IPS-18c (cell line): ENCODE measurements at regions not wholly inside any gene's neighbourhood (a gene's known extent, or its start where the extent isn't known, plus 50 kb on each side); places are given as distances from the start of the nearest gene placed in this dataset.

Source experiments
- H3K4me3 ChIP-seq: 2 replicates; pipeline ENCODE4 v1.7.0; 2013; ENCODE audit warnings: low read depth, mild to moderate bottlenecking, low read length, moderate library complexity; ENCODE audit not compliant: insufficient read depth
- H3K9me3 ChIP-seq: one replicate; pipeline ENCODE4 v1.6.1; 2013; ENCODE audit warnings: mild to moderate bottlenecking, low read length, moderate library complexity; ENCODE audit not compliant: control insufficient read depth, insufficient read depth

- Histone ChIP-seq H3K4me3 (no peak overlapping the region), H3K9me3 (no peaks in the 10 kb centered on the region)
Measured at GRCh38 chr17:71656964-71657858, 463.6 kb upstream of the SOX9 start.

GRCh38 chr17:71658996-71659395, 461.8 kb upstream of the SOX9 start:
- no peaks in the 10 kb centered on the region for H3K9me3 ChIP-seq
- no peak overlapping the region for H3K4me3 ChIP-seq

- Histone ChIP-seq H3K4me3 (no peak overlapping the region), H3K9me3 (no peaks in the 10 kb centered on the region)
Measured at GRCh38 chr17:71664861-71665260, 456.0 kb upstream of the SOX9 start.

DNA sequence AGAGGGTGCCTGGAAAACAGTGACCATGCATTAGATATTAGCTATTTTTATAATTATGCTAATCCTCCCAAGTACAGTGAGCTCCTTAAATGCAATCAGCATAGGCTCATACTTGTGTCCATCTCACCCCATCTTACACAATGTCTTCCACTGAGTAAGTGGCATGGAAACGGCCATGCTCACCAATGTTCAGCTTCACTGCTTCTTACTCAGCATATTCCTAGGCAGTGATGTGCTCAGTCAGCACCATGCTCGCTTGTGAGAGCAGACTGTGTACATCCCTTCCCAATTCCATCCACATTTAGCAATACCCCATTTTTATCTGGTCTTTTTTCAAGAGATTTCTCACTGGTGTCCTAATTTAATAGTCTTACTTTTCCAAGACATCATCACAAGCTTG, 454.8 kb upstream of the SOX9 start:
- H3K4me3 ChIP-seq: no peak overlapping the region
- H3K9me3 ChIP-seq: no peaks in the 10 kb centered on the region

DNA sequence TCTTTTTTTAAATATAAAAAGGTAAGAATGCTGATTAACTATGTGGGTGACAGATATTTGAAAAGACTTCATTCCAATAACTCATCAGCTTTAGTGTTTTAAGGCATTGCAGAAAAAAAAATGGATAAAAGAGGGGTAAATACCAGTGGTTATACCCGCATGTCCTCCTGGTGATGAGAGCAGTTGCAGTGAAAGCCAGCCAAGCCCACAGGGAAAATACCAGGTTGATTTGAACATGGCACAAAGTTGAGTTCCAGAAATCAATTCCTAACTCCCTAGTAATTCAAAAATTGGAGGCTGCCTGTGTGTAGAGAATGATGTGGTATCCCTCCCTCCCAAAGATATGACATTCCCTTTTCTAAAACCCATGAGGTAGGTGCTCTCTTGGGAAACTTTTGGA, 453.2 kb upstream of the SOX9 start:
- no peak overlapping the region for H3K4me3 ChIP-seq
- no peaks in the 10 kb centered on the region for H3K9me3 ChIP-seq

GRCh38 chr17:71668807-71669206, 452.0 kb upstream of the SOX9 start:
- no peak overlapping the region for H3K4me3 ChIP-seq
- no peaks in the 10 kb centered on the region for H3K9me3 ChIP-seq

DNA sequence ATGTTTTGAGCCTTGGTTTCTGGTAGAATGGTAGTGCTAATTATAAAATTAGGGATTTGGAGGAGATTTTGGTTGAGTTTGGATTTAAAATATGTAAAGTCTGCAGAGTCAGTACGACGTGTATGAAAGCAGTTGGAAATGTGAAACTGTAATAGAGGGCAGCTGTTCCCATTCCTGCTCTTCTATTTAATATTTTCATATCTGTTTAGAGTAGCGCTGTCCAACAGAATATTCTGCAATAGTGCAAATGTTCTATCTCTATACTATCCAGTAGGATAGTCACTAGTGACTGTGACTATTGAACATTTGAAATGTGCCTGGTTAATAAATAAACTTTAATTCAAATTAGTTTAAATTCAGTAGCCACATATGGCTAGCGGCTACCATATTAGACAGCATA, 443.4 kb upstream of the SOX9 start:
- H3K4me3 ChIP-seq: no peak overlapping the region
- no peaks in the 10 kb centered on the region for H3K9me3 ChIP-seq

DNA sequence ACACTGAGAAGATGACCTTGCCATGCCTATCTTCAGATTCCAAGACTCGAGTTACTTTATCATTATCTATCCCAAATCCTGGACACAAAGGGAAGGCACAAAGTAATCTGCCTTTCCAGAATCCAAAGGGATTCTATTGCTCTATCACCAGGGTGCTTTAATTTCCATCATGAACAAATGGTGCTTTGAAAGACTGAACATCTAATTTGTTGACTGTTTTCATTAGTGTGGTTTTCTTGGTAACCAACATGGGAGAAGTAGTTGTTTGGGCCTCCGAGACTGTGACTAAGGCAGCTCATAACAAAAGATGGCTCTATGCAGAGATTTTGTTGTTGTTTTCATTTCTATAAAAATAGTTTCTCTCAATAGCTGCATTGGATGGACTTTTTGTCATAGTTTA, 441.0 kb upstream of the SOX9 start:
- Histone ChIP-seq H3K4me3 (no peak overlapping the region), H3K9me3 (no peaks in the 10 kb centered on the region)

DNA sequence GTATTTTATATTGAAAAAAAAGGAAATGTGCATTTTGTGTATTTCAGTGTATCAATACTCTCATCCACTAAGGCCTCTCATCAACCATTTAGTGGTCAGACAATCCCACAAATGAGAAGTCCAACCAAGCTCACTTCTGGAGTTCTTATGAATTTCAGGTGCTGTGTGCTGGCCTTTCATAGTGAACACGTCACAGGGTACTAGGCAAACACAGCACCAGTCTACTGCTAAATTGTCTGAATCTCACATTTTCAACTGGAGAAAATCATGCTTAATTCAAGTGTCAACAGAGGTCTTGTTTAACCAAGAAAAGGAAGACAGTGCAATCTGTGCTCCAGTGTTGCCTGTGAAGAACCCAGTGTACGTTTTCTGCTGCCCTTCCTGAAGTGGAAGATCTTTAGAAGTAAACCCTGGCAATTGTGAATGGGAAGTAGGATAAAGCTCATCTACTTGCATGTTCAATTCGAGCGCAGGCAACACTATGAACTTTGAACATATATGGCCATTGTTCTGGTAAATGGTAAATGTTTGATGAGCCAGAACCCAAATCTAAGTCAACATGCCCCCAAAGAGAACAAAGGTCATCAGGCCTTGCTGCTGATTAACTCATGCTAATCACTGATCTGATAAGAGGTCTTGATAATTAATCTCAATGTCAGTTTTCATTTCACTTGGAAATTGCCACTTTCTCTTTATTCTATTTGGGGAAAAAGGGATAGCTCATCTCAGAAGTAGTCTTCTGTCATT, 439.2 kb upstream of the SOX9 start:
- H3K9me3 ChIP-seq: no peaks in the 10 kb centered on the region
- no peak overlapping the region for H3K4me3 ChIP-seq

- no peak overlapping the region for H3K4me3 ChIP-seq
Measured at GRCh38 chr17:71682174-71682494, 438.7 kb upstream of the SOX9 start.

GRCh38 chr17:71689782-71690181, 431.0 kb upstream of the SOX9 start:
- H3K4me3 ChIP-seq: no peak overlapping the region

More at GRCh38 chr17:71682174-71682494, 438.7 kb upstream of the SOX9 start:
- H3K9me3 ChIP-seq: no peaks in the 10 kb centered on the region

DNA sequence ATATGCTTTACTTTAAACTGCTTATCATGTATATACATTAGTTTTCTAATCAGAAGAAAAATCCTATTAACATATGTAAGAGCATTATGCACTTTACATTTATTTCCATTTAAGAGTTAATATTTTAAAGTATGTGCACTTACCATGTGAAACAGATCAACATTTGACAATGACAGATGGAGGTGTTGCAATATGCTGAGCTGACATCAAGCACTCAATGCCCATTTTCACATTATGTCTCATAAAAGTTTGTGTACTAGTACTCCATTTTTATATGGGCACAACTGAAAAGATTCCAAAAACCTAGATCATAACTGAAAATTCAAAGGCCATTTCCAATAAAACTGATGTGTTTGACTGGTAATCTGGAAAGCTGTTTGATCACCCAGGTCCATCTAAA, 420.9 kb upstream of the SOX9 start:
- Histone ChIP-seq H3K4me3 (no peak overlapping the region), H3K9me3 (no peaks in the 10 kb centered on the region)

More at GRCh38 chr17:71689782-71690181, 431.0 kb upstream of the SOX9 start:
- no peaks in the 10 kb centered on the region for H3K9me3 ChIP-seq

DNA sequence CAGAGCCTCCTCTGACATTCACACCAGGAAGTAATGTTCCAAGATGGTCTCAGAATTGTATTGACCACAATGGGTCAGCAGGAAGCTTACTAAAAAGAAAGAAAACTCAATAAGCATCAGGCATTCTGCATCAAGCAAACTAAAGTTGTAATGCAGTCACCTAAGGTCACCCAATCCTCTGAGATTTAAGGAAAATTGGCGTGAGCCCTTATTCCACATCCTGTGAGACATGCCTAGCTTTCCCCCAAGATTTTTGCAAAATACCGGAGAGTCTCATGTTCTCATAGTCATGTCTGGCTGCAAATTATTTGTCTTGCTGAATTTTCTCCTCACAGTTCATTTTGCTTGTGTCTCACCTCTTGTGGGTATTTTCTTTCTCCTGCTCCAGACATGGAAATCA, 417.1 kb upstream of the SOX9 start:
- Histone ChIP-seq H3K4me3 (no peak overlapping the region), H3K9me3 (no peaks in the 10 kb centered on the region)

DNA sequence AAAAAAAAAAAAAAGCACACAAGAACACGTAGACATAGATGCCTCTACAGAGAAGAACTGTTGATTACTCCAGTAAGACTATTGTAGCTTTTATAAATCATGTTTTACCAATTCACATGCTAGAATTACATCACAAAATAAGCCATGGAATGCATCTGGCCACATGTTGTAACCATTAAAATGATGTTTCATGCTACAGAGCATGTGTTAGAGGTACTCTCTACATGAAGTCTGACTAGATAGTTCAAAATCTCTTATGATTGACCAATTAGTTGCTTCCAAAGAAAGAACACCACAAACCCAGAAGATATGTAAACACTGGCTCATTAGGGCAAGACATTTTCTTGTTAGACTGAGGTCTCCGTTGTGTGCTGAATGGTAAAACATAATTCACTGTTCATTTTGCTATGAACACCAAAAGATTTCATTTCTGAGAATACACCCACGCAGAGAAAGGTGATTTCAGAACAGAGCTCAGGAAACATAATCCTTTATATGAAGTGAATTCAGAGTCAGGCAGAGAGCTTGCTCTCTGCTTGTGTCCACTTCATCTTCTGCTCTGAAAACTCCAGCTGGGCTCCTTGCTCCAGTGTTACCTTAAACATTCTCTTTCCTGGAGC, 411.4 kb upstream of the SOX9 start:
- Histone ChIP-seq H3K9me3 (no peaks in the 10 kb centered on the region), H3K4me3 (no peak overlapping the region)

DNA sequence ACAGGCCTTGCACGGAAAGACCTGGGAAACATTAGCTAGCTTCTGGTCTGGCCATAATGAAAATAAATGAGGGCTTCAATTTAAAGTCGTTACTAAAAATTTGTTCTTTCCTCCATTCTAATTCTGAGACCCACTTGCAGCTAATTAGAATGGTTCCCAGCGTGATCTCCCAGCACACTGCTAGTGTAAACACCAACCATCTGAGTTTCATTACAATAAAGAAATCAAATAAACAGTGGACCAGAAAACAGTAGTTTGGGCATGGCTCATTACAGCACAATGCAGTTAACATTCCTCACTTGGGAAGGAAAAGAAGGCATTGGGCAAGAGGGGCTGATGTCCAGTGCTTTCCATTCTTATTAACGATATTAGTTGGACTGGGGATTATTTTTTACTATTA, 410.9 kb upstream of the SOX9 start:
- H3K9me3 ChIP-seq: no peaks in the 10 kb centered on the region
- H3K4me3 ChIP-seq: no peak overlapping the region

- Histone ChIP-seq H3K9me3 (no peaks in the 10 kb centered on the region), H3K4me3 (no peak overlapping the region)
Measured at GRCh38 chr17:71710816-71711215, 410.0 kb upstream of the SOX9 start.

DNA sequence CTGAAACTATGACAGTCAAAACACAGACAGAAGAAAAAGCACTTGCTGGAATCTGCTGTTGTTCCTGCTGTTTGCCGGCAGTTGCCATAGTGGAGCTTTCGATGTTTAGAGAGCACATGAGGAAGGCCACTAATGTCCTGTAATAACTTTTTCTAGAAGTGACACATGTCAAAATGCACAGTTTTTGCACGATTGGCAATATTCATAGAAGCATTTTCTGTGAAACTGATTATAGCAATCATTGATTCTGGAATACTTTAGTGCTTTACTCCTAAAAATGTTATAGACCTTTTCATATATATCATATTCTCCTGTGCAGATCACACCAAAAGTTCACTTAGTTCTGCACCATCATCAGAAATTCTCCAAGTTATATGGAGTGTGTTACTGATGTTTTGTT, 407.0 kb upstream of the SOX9 start:
- Histone ChIP-seq H3K9me3 (no peaks in the 10 kb centered on the region), H3K4me3 (no peak overlapping the region)

GRCh38 chr17:71724339-71724738, 396.5 kb upstream of the SOX9 start:
- Histone ChIP-seq H3K4me3 (no peak overlapping the region), H3K9me3 (no peaks in the 10 kb centered on the region)
